OCI-LY7 (cell line): ENCODE measurements at regions not wholly inside any gene's neighbourhood (a gene's known extent, or its start where the extent isn't known, plus 50 kb on each side); places are given as distances from the start of the nearest gene placed in this dataset.

ENCODE experiments used
- BruUV-seq: library from RNA; stranded (reverse); fragments of 400-500 nt; replicated peaks from 2 replicates; lab custom pipeline; 2021; lab: Mats Ljungman, UMichigan
- CTCF ChIA-PET: fragments of 300-600 bp; sonication (Branson Sonifier 250); formaldehyde crosslinking; loops from one replicate; lab custom pipeline; 2022; ENCODE audit warnings: antibody characterized with exemption; ENCODE audit not compliant: unreplicated experiment; lab: Charles Lee
- POLR2A ChIA-PET: fragments of 300-600 bp; sonication (Branson Sonifier 250); formaldehyde crosslinking; loops from one replicate; lab custom pipeline; 2022; ENCODE audit warnings: antibody characterized with exemption; lab: Charles Lee
- DNase-seq: peaks from one replicate; pipeline ENCODE4 v3.0.0-alpha.2; 2015; ENCODE audit warnings: low spot score
- H2AFZ ChIP-seq: fragments of 200-600 bp; sonication (generic), shearing (Covaris generic); 2 replicates; pipeline ENCODE4 v1.6.1; 2014; ENCODE audit warnings: mild to moderate bottlenecking, antibody characterized with exemption, low read length, moderate library complexity
- H3K27ac ChIP-seq: fragments of 200-600 bp; sonication (generic); 2 replicates; pipeline ENCODE4 v1.5.1; 2014; ENCODE audit warnings: mixed run types, low read depth, mild to moderate bottlenecking, moderate library complexity, low read length, inconsistent platforms; ENCODE audit not compliant: poor library complexity, severe bottlenecking
- H3K36me3 ChIP-seq: fragments of 200-600 bp; sonication (generic); 2 replicates; pipeline ENCODE4 v1.6.1; 2014; ENCODE audit warnings: mild to moderate bottlenecking, antibody characterized with exemption, low read length, moderate library complexity, mixed read lengths; ENCODE audit not compliant: insufficient read depth
- H3K4me1 ChIP-seq: fragments of 200-600 bp; sonication (generic); 2 replicates; pipeline ENCODE4 v1.5.1; 2014; ENCODE audit warnings: mild to moderate bottlenecking, low read length; ENCODE audit not compliant: insufficient read depth, poor library complexity, severe bottlenecking
- H3K4me2 ChIP-seq: fragments of 200-600 bp; sonication (generic); 2 replicates; pipeline ENCODE4 v1.6.1; 2014; ENCODE audit warnings: mild to moderate bottlenecking, low read length
- H3K4me3 ChIP-seq: fragments of 200-600 bp; sonication (generic); 2 replicates; pipeline ENCODE4 v1.5.1; 2014; ENCODE audit warnings: mild to moderate bottlenecking, low read depth, low read length; ENCODE audit not compliant: poor library complexity, severe bottlenecking
- H3K79me2 ChIP-seq: fragments of 200-600 bp; sonication (generic); 2 replicates; pipeline ENCODE4 v1.6.1; 2016; ENCODE audit warnings: low read depth, mild to moderate bottlenecking, low read length, moderate library complexity, mixed read lengths; ENCODE audit not compliant: insufficient read depth
- H3K9me2 ChIP-seq: fragments of 200-600 bp; sonication (generic); 2 replicates; pipeline ENCODE4 v1.6.1; 2016; ENCODE audit warnings: mild to moderate bottlenecking, low read length, mixed read lengths; ENCODE audit not compliant: insufficient read depth
- H3K9me3 ChIP-seq: fragments of 200-600 bp; sonication (generic); 2 replicates; pipeline ENCODE4 v1.6.1; 2014; ENCODE audit warnings: mild to moderate bottlenecking, mixed run types, low read length, mixed read lengths
- H4K20me1 ChIP-seq: fragments of 200-600 bp; sonication (generic); 2 replicates; pipeline ENCODE4 v1.6.1; 2014; ENCODE audit warnings: mild to moderate bottlenecking, antibody characterized with exemption, low read length, moderate library complexity, mixed read lengths; ENCODE audit not compliant: insufficient read depth
- EZH2phosphoT487 ChIP-seq: fragments of 200-600 bp; sonication (generic); IDR thresholded peaks from 2 replicates; pipeline ENCODE4 v1.6.1; 2018; ENCODE audit warnings: low read depth, borderline replicate concordance, mild to moderate bottlenecking, mixed run types, antibody characterized with exemption, low read length, moderate library complexity, mixed read lengths
- intact Hi-C: fragments of 100-400 bp; cut with micrococcal nuclease; formaldehyde crosslinking; loops from one replicate; pipeline ENCODE4 v1.10.0; 2022; ENCODE audit not compliant: unreplicated experiment
- TF ChIP-seq, protein P1 (sequence below): fragments of 200-600 bp; sonication (generic); conservative IDR thresholded peaks from 2 replicates; pipeline ENCODE4 v1.5.1; 2014; ENCODE audit warnings: mild to moderate bottlenecking, antibody characterized with exemption, low read length, moderate library complexity, mixed read lengths

GRCh38 chr18:44156126-44156525 lies 524.6 kb upstream of the SETBP1 start:
- H4K20me1 ChIP-seq, result no peaks in the 10 kb centered on the region
- TF ChIP-seq EZH2phosphoT487, result no peak
- TF ChIP-seq, protein P1, sequence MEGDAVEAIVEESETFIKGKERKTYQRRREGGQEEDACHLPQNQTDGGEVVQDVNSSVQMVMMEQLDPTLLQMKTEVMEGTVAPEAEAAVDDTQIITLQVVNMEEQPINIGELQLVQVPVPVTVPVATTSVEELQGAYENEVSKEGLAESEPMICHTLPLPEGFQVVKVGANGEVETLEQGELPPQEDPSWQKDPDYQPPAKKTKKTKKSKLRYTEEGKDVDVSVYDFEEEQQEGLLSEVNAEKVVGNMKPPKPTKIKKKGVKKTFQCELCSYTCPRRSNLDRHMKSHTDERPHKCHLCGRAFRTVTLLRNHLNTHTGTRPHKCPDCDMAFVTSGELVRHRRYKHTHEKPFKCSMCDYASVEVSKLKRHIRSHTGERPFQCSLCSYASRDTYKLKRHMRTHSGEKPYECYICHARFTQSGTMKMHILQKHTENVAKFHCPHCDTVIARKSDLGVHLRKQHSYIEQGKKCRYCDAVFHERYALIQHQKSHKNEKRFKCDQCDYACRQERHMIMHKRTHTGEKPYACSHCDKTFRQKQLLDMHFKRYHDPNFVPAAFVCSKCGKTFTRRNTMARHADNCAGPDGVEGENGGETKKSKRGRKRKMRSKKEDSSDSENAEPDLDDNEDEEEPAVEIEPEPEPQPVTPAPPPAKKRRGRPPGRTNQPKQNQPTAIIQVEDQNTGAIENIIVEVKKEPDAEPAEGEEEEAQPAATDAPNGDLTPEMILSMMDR, result no peak
- no peak overlapping the region for H3K4me2 ChIP-seq
- H3K4me3 ChIP-seq, result no peak overlapping the region
- H3K36me3 ChIP-seq, result no peaks in the 10 kb centered on the region
- POLR2A ChIA-PET, result no interaction called here
- no peaks in the 10 kb centered on the region for H3K79me2 ChIP-seq
- no TSS peak for BruUV-seq
- H3K9me3 ChIP-seq, result no peaks in the 10 kb centered on the region
- H3K4me1 ChIP-seq, result no peaks in the 10 kb centered on the region
- H3K27ac ChIP-seq, result no peak overlapping the region
- no peak for DNase-seq
- H3K9me2 ChIP-seq, result no peaks in the 10 kb centered on the region
- CTCF ChIA-PET, result no interaction called here
- intact Hi-C loops, result no loop called here
- H2AFZ ChIP-seq, result no peak overlapping the region

GRCh38 chr18:44156776-44157335 lies 523.8 kb upstream of the SETBP1 start:
- no peak for DNase-seq
- intact Hi-C loops, result no loop called here
- no peak overlapping the region for H3K4me2 ChIP-seq
- no peaks in the 10 kb centered on the region for H4K20me1 ChIP-seq
- TF ChIP-seq EZH2phosphoT487, result no peak
- CTCF ChIA-PET, result no interaction called here
- no peaks in the 10 kb centered on the region for H3K9me3 ChIP-seq
- H2AFZ ChIP-seq, result no peak overlapping the region
- no peaks in the 10 kb centered on the region for H3K36me3 ChIP-seq
- no peaks in the 10 kb centered on the region for H3K79me2 ChIP-seq
- no peak overlapping the region for H3K27ac ChIP-seq
- POLR2A ChIA-PET, result no interaction called here
- no peaks in the 10 kb centered on the region for H3K9me2 ChIP-seq
- no peaks in the 10 kb centered on the region for H3K4me1 ChIP-seq
- no TSS peak for BruUV-seq
- no peak overlapping the region for H3K4me3 ChIP-seq

DNA sequence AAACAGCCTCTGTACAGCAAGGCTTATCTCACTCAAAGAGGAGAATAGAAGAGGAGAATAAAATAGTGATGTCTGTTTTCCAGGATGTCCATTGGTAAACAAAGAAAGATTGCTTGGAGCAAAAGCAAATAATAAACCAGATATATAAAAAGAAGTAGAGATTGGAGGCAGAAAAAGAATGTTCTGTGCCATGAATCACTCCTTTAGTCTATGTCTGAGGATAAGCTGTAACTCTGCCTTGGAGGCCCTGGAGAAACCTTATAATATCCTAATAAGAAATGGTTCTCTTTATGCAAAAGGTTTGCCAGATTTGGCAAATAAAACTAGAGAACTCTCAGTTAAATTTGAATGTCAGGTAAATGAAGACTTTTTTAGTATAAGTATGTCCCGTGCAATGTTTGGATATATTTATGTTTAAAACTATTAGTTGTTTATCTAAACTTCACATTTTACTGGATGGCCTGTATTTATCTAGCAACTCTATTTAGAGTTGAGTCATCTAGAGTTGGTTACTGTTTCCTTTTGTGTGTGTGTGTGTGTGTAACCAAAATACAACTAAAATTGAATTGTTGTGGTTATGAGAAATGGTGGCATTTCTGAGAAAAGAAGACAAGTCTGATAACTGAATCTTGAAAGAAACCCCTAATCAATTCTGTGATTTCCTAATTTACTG lies 510.3 kb upstream of the SETBP1 start:
- Histone ChIP-seq H4K20me1 (no peaks in the 10 kb centered on the region), H3K9me3 (no peaks in the 10 kb centered on the region), H3K4me2 (no peak overlapping the region), H3K27ac (no peak overlapping the region), H2AFZ (no peak overlapping the region), H3K79me2 (no peaks in the 10 kb centered on the region), H3K4me3 (no peak overlapping the region), H3K36me3 (no peaks in the 10 kb centered on the region), H3K4me1 (no peaks in the 10 kb centered on the region), H3K9me2 (no peaks in the 10 kb centered on the region)
- POLR2A ChIA-PET, result no interaction called here
- CTCF ChIA-PET, result no interaction called here
- no peak for TF ChIP-seq EZH2phosphoT487
- TF ChIP-seq, protein P1, result no peak
- no peak for DNase-seq
- intact Hi-C loops, result no loop called here
- BruUV-seq, result no TSS peak
